Natural killer cell treated with Interleukin-12 subunit alpha and Interleukin-12 subunit beta and Interleukin-15 and Interleukin-18, amount 100 ng/mL, for 72 hours (primary cell): ENCODE measurements at regions not wholly inside any gene's neighbourhood (a gene's known extent, or its start where the extent isn't known, plus 50 kb on each side); places are given as distances from the start of the nearest gene placed in this dataset.
"Not testable (repeated sequence)": the region's sequence is repeated elsewhere in the genome, so short reads cannot be mapped to it uniquely, and the experiment has no call there.

Experiments
- ATAC-seq, 2 donors: fragments of 150-1000 bp; cut with Tn5 transposase in 1 of 2; sonication (Bioruptor Pico), chemical (Tn5 transposase) in 1 of 2; 2 replicates each; pipeline ENCODE4 v1.10.0; 2021
- DNase-seq: peaks from one replicate; pipeline ENCODE4 v3.0.0; 2022; ENCODE audit warnings: low spot score
- H3K27ac Mint-ChIP-seq, 2 donors: 1 replicate in 1 of 2; 2 replicates in 1 of 2; pipeline ENCODE4 v1.8.0; 2022; ENCODE audit warnings: mixed read lengths in 2 of 2, mild to moderate bottlenecking in 1 of 2, moderate library complexity in 1 of 2
- H3K27me3 Mint-ChIP-seq, 2 donors: 1 replicate in 1 of 2; 2 replicates in 1 of 2; pipeline ENCODE4 v1.8.0; 2022; ENCODE audit warnings: mixed read lengths in 2 of 2
- H3K36me3 Mint-ChIP-seq: one replicate; pipeline ENCODE4 v1.8.0; 2022; ENCODE audit warnings: mixed read lengths
- H3K4me1 Mint-ChIP-seq, 2 donors: 1 replicate in 1 of 2; 2 replicates in 1 of 2; pipeline ENCODE4 v1.8.0; 2022; ENCODE audit warnings: low read depth in 2 of 2, mixed read lengths in 2 of 2, mild to moderate bottlenecking in 1 of 2
- H3K4me3 Mint-ChIP-seq: one replicate; pipeline ENCODE4 v1.8.0; 2022; ENCODE audit warnings: mixed read lengths
- H3K9me3 Mint-ChIP-seq: 2 replicates; pipeline ENCODE4 v1.8.0; 2022; ENCODE audit warnings: mixed read lengths

DNA sequence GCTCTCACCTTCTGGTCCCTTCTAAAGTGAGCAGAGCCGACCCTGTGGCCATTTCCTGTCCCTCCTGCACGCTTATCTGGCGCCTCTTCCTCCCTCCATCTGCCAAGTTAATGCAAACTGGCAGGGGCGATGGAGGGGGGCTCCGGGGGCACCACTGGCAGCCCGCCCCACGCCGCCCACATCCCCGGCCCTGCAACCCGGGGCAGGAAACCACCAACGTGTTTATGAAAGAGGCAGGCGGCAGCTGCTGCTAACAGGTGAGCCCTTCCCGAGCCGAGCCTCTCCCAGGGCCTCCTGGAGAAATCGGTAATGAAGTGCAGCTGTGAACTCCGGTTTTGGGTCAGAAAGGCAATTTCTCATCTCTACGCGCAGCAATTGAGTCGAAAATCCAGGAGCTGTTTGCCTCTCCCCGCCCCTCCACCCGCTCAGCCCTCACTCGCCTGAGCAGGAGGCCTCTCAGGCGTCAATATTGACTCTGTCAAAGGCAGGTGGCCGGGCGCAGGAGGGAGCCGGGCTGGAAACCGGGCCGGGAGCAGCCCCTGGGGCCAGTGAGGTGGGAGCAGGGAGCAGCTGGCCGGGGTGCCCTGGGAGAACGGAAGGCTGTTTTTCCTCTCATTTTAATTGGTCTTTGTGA lies 164.4 kb upstream of the GSE1 start:
- H3K27ac Mint-ChIP-seq = no peak overlapping the region
- DNase-seq (no peak), ATAC-seq (no peak)
- no peaks in the 10 kb centered on the region for H3K36me3 Mint-ChIP-seq
- H3K9me3 Mint-ChIP-seq = no peaks in the 10 kb centered on the region
- H3K27me3 Mint-ChIP-seq = peaks cover 0 to 3% of the 10 kb centered on the region in 2 donors
- peaks cover 5 to 9% of the 10 kb centered on the region in 2 donors for H3K4me1 Mint-ChIP-seq
- no peak overlapping the region for H3K4me3 Mint-ChIP-seq

DNA sequence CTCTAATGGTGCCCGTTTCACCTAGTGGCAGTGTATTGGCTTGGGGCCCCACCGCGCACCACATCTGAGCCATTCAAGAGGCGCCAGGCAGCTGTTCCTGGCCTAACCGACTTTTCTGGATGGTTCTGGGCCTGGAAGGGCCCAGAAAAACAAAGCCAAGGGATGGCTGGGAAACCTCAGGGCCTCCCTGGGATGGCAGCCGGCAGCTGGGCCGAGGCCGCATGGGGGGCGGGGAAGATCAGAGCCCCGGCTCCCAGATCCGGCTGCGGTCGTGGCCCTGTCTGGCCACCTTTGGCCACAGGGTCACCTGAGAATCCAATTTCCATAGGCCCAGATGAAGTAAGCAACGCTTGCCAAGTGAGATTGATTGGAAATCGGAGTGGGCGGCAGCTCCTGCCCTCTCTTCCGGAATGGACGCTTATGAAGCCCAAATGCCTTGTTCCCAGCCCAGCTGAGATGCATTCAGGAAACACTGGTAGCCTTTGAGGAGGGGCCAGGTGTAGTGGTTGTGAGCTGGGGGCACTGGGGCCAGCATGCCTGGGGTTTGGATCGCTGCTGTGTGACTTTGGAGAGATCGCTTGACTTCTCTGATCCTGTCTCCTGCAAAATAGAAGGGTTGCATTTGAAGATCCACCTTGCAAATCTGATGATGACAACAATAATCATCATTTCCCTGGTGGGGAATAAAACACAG lies 163.8 kb upstream of the GSE1 start:
- no peaks in the 10 kb centered on the region for H3K36me3 Mint-ChIP-seq
- no peak overlapping the region for H3K27ac Mint-ChIP-seq
- peaks cover 0 to 3% of the 10 kb centered on the region in 2 donors for H3K27me3 Mint-ChIP-seq
- no peak for DNase-seq
- ATAC-seq = no peak
- H3K4me3 Mint-ChIP-seq = no peak overlapping the region
- H3K9me3 Mint-ChIP-seq = no peaks in the 10 kb centered on the region
- H3K4me1 Mint-ChIP-seq = peaks cover 5 to 9% of the 10 kb centered on the region in 2 donors

- Mint-ChIP-seq H3K9me3 (no peaks in the 10 kb centered on the region), H3K27ac (no peak overlapping the region), H3K4me3 (no peak overlapping the region), H3K27me3 (peaks cover 0 to 6% of the 10 kb centered on the region in 2 donors), H3K36me3 (no peaks in the 10 kb centered on the region), H3K4me1 (peaks cover 5 to 9% of the 10 kb centered on the region in 2 donors)
- DNase-seq = no peak
- no peak for ATAC-seq
Observed at GRCh38 chr16:85449885-85450245, 163.3 kb upstream of the GSE1 start.

DNA sequence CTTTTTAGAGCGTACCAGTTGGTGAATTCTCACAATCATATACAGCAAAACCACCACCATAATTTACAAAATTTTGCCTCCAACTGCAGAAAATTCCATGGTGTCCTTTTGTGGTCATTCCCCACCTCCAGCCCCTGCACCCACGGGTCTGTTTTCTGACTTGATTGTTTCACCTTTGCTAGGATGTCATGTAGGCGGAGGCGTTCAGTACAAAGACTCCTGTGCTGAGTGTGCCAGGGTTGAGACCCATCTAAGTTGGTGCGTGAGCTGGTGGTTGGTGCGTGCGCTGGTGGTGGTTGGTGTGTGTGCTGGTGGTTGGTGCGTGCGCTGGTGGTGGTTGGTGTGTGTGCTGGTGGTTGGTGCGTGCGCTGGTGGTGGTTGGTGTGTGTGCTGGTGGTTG lies 162.0 kb upstream of the GSE1 start:
- not testable (repeated sequence) for H3K27ac Mint-ChIP-seq, H3K4me3 Mint-ChIP-seq, H3K9me3 Mint-ChIP-seq, DNase-seq, H3K36me3 Mint-ChIP-seq, ATAC-seq
- Mint-ChIP-seq H3K27me3 (peaks cover 0 to 14% of the 10 kb centered on the region in 2 donors), H3K4me1 (peaks cover 5 to 11% of the 10 kb centered on the region in 2 donors)

DNA sequence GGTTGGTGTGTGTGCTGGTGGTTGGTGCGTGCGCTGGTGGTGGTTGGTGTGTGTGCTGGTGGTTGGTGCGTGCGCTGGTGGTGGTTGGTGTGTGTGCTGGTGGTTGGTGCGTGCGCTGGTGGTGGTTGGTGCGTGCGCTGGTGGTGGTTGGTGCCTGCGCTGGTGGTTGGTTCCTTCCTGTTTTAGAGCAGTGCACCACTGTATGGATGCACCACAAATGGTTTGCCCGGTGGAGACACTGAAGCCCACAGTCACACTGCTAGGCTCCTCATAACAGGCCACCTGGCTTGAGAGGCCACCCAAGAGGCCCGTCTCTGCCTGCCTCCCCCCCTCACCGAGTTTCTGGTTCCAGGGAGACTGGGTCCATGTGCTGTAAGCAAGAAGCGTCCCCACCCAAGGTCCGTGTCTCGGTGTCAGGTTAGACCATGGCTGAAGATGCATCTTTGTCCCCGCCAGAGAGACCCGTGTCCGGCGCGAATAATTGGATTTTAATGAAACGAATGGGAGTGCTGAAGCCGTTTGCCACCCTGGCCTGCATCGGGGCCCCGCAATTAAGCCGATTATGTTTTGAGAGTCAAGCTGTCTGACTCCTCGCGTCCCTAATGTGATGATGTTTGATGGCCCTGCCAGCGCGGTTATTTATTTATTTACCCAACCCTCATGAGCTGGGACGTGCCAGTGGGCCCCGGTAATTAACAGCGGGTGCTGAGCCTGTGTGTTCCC lies 161.3 kb upstream of the GSE1 start:
- no peak for ATAC-seq
- no peaks in the 10 kb centered on the region for H3K36me3 Mint-ChIP-seq
- H3K4me3 Mint-ChIP-seq = no peak overlapping the region
- H3K9me3 Mint-ChIP-seq = no peaks in the 10 kb centered on the region
- H3K27me3 Mint-ChIP-seq = peaks cover 0 to 15% of the 10 kb centered on the region in 2 donors
- no peak overlapping the region for H3K27ac Mint-ChIP-seq
- no peak for DNase-seq
- peaks cover 5 to 11% of the 10 kb centered on the region in 2 donors for H3K4me1 Mint-ChIP-seq

DNA sequence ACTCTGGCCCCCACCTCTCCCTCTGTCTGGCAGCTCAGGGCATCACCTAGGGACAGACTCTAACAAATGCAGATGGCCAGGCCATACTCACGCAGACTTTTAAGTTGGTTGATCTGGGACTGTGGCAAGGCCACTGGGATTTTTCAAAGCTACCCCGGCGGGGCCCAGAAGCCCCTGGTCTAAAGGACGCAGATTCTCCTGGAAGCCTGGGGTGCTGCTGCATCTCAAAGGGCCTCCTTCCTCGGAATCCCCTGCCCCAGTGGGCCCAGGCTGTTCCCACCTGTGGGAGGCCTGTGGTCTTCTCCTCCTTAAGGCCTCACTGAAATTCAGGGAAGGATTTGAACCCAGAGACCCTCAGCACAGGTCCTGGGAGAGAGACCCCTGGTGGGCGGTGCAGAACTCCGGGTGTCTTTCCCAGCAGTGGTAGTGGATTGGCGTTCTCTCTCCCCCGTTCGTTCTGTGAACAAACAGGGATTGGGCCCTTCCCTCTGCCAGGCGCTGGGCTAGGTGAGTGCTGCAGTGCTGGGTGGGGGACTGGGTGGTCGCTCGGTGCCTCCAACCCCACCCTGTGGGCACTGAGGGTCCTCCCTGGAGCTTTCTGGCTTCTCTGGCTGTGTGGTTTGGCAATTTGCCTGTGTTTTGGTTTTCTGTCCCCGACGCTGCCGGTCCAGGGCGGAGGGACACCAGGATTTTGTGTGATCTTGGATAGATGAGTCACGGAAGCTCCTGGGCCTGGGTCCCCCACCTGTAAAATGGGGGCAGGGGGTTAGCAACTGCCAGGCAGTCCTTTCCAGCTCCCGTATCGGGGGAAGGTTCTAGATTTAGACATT lies 160.5 kb upstream of the GSE1 start:
- Mint-ChIP-seq H3K9me3 (no peaks in the 10 kb centered on the region), H3K36me3 (no peaks in the 10 kb centered on the region), H3K27ac (no peak overlapping the region), H3K4me3 (no peak overlapping the region), H3K4me1 (peaks cover 5 to 11% of the 10 kb centered on the region in 2 donors), H3K27me3 (peaks cover 0 to 15% of the 10 kb centered on the region in 2 donors)
- DNase-seq = no peak
- no peak for ATAC-seq

GRCh38 chr16:85453194-85453678 lies 159.9 kb upstream of the GSE1 start:
- H3K36me3 Mint-ChIP-seq = no peaks in the 10 kb centered on the region
- DNase-seq (no peak), ATAC-seq (no peak)
- no peaks in the 10 kb centered on the region for H3K9me3 Mint-ChIP-seq
- peaks cover 2 to 9% of the 10 kb centered on the region in 2 donors for H3K4me1 Mint-ChIP-seq
- H3K4me3 Mint-ChIP-seq = no peak overlapping the region
- H3K27me3 Mint-ChIP-seq = peaks cover 0 to 13% of the 10 kb centered on the region in 2 donors
- no peak overlapping the region for H3K27ac Mint-ChIP-seq

- ATAC-seq (no peak), DNase-seq (no peak)
- Mint-ChIP-seq H3K27me3 (peaks cover 0 to 12% of the 10 kb centered on the region in 2 donors), H3K4me1 (peaks cover 0 to 4% of the 10 kb centered on the region in 2 donors), H3K36me3 (no peaks in the 10 kb centered on the region), H3K9me3 (no peaks in the 10 kb centered on the region), H3K4me3 (no peak overlapping the region), H3K27ac (no peak overlapping the region)
Observed at GRCh38 chr16:85453703-85454102, 159.4 kb upstream of the GSE1 start.

GRCh38 chr16:85454171-85454872 lies 158.8 kb upstream of the GSE1 start:
- Mint-ChIP-seq H3K27me3 (peaks cover 0 to 12% of the 10 kb centered on the region in 2 donors), H3K9me3 (no peaks in the 10 kb centered on the region), H3K4me1 (peaks cover 0 to 2% of the 10 kb centered on the region in 2 donors), H3K27ac (no peak overlapping the region), H3K4me3 (no peak overlapping the region), H3K36me3 (no peaks in the 10 kb centered on the region)
- ATAC-seq = no peak
- no peak for DNase-seq

- Mint-ChIP-seq H3K27ac (peak overlapping the region in 1 of 2 donors; percentile 55), H3K4me3 (no peak overlapping the region), H3K36me3 (no peaks in the 10 kb centered on the region), H3K4me1 (peaks cover 0 to 2% of the 10 kb centered on the region in 2 donors), H3K27me3 (peaks cover 4 to 15% of the 10 kb centered on the region in 2 donors), H3K9me3 (no peaks in the 10 kb centered on the region)
- no peak for DNase-seq
- ATAC-seq = no peak
Observed at GRCh38 chr16:85455534-85455933, 157.6 kb upstream of the GSE1 start.

GRCh38 chr16:85457366-85457765 lies 155.8 kb upstream of the GSE1 start:
- peaks cover 11 to 22% of the 10 kb centered on the region in 2 donors for H3K27me3 Mint-ChIP-seq
- H3K4me3 Mint-ChIP-seq = no peak overlapping the region
- H3K4me1 Mint-ChIP-seq = peaks cover 4 to 5% of the 10 kb centered on the region in 2 donors
- H3K9me3 Mint-ChIP-seq = no peaks in the 10 kb centered on the region
- H3K27ac Mint-ChIP-seq = no peak overlapping the region
- DNase-seq (no peak), ATAC-seq (no peak)
- H3K36me3 Mint-ChIP-seq = no peaks in the 10 kb centered on the region

DNA sequence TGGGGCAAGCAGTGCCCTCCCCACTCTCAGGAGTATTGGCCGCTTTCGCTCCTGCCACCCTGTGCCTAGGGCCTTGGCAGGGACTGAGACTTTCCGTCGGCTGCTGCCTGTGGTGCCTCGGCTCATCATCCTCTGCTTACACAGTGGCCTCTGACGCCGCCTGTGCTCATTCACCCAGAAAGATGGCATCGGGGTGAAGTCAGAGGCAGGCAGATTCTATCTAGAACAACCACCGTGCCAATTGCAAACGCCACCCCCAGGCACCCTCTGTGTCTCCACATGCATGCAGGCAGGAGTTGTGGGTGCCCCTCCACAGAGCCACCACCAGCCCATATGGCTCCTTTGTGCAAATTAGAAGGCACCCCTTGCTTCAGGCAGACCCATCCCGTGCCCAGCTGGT lies 154.2 kb upstream of the GSE1 start:
- H3K27ac Mint-ChIP-seq = no peak overlapping the region
- peaks cover 14 to 26% of the 10 kb centered on the region in 2 donors for H3K27me3 Mint-ChIP-seq
- H3K4me1 Mint-ChIP-seq = peaks cover 5 to 7% of the 10 kb centered on the region in 2 donors
- H3K4me3 Mint-ChIP-seq = no peak overlapping the region
- ATAC-seq (no peak), DNase-seq (no peak)
- no peaks in the 10 kb centered on the region for H3K9me3 Mint-ChIP-seq
- H3K36me3 Mint-ChIP-seq = no peaks in the 10 kb centered on the region
